ENCODE measurements at regions not wholly inside any gene's neighbourhood (a gene's known extent, or its start where the extent isn't known, plus 50 kb on each side); places are given as distances from the start of the nearest gene placed in this dataset.

DNA sequence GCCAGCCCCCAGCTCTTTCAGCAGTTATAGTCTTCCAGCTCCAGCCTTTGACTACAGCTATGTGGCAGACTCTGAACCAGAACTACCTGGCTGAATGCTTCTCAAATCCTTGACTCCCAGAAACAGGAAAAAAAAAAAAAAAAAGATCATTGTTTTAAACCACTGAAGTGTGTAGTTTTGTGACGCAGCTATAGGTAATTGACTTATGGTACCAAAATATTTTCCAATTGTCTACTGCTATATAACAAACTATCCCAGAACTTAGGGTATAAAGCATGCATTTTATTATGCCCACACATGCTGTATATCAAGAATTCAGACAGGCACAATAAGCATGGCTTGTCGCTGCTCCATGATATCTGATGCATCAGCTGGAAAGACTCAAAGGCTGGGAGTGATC, 127.1 kb upstream of the POC5 start:
- H3K18ac ChIP-seq (ENCODE audit: insufficient read length, low read depth, low read length), result no peak overlapping the region
- H3K14ac ChIP-seq (ENCODE audit: insufficient read depth, low read length), result no peak overlapping the region
- no peak overlapping the region for H3K4ac ChIP-seq (ENCODE audit: low read depth, low read length)
- no CpG with 5 or more reads among the region's 2 CpGs for WGBS (ENCODE audit: extremely low coverage, insufficient read length, low lambda C conversion rate)
- no peak overlapping the region for H3K4me2 ChIP-seq (ENCODE audit: insufficient read depth, insufficient read length, low read length)
- H2BK5ac ChIP-seq (ENCODE audit: insufficient read length, low read length), result no peak overlapping the region
- H3K4me1 ChIP-seq (ENCODE audit: insufficient read depth, low read length), result no peaks in the 10 kb centered on the region
- TF ChIP-seq, protein P1, sequence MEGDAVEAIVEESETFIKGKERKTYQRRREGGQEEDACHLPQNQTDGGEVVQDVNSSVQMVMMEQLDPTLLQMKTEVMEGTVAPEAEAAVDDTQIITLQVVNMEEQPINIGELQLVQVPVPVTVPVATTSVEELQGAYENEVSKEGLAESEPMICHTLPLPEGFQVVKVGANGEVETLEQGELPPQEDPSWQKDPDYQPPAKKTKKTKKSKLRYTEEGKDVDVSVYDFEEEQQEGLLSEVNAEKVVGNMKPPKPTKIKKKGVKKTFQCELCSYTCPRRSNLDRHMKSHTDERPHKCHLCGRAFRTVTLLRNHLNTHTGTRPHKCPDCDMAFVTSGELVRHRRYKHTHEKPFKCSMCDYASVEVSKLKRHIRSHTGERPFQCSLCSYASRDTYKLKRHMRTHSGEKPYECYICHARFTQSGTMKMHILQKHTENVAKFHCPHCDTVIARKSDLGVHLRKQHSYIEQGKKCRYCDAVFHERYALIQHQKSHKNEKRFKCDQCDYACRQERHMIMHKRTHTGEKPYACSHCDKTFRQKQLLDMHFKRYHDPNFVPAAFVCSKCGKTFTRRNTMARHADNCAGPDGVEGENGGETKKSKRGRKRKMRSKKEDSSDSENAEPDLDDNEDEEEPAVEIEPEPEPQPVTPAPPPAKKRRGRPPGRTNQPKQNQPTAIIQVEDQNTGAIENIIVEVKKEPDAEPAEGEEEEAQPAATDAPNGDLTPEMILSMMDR (conservative IDR thresholded peaks at IDR 0.05), result no peak
- Mint-ChIP-seq H3K4me3 (no peak overlapping the region), H3K9me3 (peaks cover 0 to 10% of the 10 kb centered on the region in 2 experiments; a peak in 3 of 5 replicates), H3K27ac (no peak overlapping the region), H3K4me1 (no peaks in the 10 kb centered on the region), H3K27me3 (ENCODE audit: low read depth) (no peaks in the 10 kb centered on the region), H3K36me3 (ENCODE audit: insufficient read depth in 1 of 3, low read depth in 3 of 3) (no peaks in the 10 kb centered on the region)
- H2AK5ac ChIP-seq (ENCODE audit: insufficient read length, low read length), result no peak overlapping the region
- H3K23ac ChIP-seq (ENCODE audit: insufficient read length, low read depth, low read length), result no peak overlapping the region
- H2BK20ac ChIP-seq (ENCODE audit: low read depth, low read length, poor library complexity, severe bottlenecking), result no peak overlapping the region
- no peaks in the 10 kb centered on the region for H3K23me2 ChIP-seq (ENCODE audit: insufficient read length, low read depth, low read length, poor library complexity, severe bottlenecking)
- no peak overlapping the region for H3K27ac ChIP-seq (ENCODE audit: insufficient read length, low read depth, low read length)
- no peaks in the 10 kb centered on the region for H3K9me3 ChIP-seq (ENCODE audit: control insufficient read depth, low read depth, low read length)
- H4K91ac ChIP-seq (ENCODE audit: insufficient read length, low read depth, low read length), result no peak overlapping the region
- H3K79me2 ChIP-seq (ENCODE audit: insufficient read depth, low read length), result no peaks in the 10 kb centered on the region
- H2BK12ac ChIP-seq (ENCODE audit: insufficient read length, low read depth, low read length), result no peak overlapping the region
- no peak for DNase-seq
- no peaks in the 10 kb centered on the region for H4K20me1 ChIP-seq (ENCODE audit: control insufficient read depth, insufficient read depth, insufficient read length)
- H4K5ac ChIP-seq (ENCODE audit: insufficient read length, low read depth, low read length), result no peak overlapping the region
- H2BK120ac ChIP-seq (ENCODE audit: low read depth, low read length, poor library complexity, severe bottlenecking), result no peak overlapping the region
- H3K79me1 ChIP-seq (ENCODE audit: insufficient read depth, low read depth, low read length, poor library complexity, severe bottlenecking), result no peaks in the 10 kb centered on the region
- no peak overlapping the region for H2AFZ ChIP-seq (ENCODE audit: low read length)
- H3K27me3 ChIP-seq (ENCODE audit: insufficient read depth, low read length), result no peaks in the 10 kb centered on the region
- H2BK15ac ChIP-seq (ENCODE audit: low read depth, low read length), result no peak overlapping the region
- H4K8ac ChIP-seq (replicated peaks; ENCODE audit: insufficient read length, low read depth, low read length), result no peak overlapping the region
- no peak overlapping the region for H3T11ph ChIP-seq (ENCODE audit: low read length)
- H3K56ac ChIP-seq (ENCODE audit: insufficient read length, low read depth, low read length), result no peak overlapping the region
- no peak overlapping the region for H3K9ac ChIP-seq (ENCODE audit: extremely low read depth, insufficient read length, low read length)

Data from H9 (cell line).